CD4-positive, alpha-beta T cell treated with Interleukin-15 for 1 hour (primary cell): ENCODE measurements at regions not wholly inside any gene's neighbourhood (a gene's known extent, or its start where the extent isn't known, plus 50 kb on each side); places are given as distances from the start of the nearest gene placed in this dataset.
"Not testable (repeated sequence)": the region's sequence is repeated elsewhere in the genome, so short reads cannot be mapped to it uniquely, and the experiment has no call there.

ENCODE experiments used
- DNase-seq: peaks from one replicate; pipeline ENCODE4 v3.0.0-alpha.2; 2020

DNA sequence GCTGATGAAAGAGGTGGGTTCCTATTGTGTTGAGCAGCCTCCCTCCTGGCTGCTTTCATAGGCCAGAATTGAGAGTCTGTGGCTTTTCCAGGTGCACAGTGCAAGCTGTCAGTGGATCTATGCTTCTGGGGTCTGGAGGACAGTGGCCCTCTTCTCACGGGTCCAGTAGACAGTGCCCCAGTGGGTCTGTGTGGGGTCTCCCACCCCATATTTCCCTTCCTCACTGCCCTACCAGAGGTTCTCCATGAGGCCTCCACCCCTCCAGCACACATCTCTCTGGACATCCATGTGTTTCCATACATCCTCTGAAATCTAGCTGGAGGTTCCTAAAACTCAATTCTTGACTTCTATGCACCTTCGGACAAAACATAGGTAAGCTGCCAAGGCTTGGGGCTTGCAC, 201.2 kb downstream of the FAM43A start:
- no peak for DNase-seq

DNA sequence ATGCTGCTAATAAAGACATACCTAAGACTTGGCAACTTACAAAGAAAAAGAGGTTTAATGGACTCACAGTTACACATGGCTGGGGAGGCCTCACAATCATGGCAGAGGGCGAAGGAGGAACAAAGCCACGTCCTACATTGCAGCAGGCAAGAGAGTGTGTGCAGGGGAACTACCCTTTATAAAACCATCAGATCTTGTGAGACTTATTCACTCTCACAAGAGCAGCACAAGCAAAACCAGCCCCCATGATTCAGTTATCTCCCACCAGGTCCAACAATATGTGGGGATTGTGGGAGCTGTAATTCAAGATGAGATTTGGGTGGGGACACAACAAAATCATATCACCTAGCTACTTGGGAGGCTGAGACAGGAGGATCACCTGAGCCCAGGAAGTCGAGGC, 202.4 kb downstream of the FAM43A start:
- DNase-seq: not testable (repeated sequence)

DNA sequence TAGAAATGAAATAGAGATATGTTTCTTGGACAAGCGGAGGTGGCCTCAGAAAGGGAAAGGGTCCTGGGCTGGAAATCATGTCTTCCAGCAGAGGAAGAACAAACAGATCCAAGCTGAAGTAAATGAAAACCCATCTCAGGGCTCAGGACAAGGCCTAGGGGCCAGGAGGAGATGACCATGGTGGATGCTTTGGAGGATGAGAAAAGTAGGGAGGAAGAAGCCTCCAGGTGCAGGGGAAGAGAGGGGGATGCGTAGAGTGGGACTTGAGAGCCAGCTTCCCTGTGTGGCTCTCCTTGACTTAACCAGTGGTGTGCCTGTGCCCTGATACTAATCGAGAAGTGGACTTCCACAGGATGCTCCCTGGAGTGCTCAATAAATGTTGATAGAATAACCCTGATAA, 203.2 kb downstream of the FAM43A start:
- DNase-seq: no peak

DNA sequence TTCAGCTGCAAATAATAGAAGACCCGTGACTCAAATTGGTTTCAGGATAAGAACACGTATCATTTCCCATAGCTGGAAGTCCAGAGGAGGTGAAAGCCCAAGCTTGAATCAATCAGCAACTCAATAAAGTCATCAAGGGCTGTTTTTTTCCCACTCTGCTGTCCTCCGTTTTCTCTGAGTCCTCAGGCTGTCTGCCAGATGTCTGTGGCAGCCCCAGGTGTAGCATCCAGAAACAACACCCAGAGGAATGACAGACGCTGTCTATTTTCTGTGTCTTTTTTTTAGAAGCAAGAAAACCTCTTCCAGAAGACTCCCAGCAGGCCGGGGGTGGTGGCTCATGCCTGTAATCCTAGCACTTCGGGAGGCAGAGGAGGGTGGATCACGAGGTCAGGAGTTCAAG, 204.4 kb downstream of the FAM43A start:
- no peak for DNase-seq

DNA sequence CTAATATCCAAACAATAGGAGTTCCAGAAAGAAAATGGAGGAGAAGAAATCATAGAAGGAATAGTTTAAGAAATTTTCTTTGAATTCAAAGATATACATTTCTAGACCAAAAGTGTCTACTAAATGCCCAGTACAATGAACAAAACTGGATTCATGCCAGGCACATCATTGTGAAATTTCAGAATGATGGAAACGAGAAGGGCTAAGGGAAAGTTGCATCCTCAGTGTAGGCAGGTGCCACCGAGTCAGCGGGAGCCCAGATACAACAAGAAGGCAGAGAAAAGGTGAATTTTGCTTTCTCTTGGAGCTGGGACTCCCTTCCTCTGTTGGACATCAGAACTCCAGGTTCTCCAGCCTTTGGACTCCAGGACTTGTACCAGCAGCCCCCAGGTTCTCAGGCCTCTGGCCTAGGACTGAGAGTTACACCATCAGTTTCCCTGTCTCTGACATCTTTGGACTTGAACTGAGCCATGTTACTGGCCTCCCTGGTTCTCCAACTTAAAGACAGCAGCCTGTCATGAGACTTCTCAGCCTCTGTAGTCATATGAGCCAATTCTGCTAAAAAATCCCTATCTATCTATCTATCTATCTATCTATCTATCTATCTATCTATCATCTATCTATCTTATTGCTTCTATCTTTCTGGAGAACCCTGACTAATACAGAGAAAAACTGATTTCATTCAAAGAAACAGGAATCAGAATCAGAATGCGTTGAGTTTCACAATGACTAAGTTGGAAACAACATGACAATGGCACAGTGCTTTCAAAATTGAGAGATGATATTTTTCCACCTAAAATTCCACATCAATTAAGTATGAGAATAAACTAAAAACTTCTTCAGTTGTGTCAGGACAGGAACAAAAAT, 207.7 kb downstream of the FAM43A start:
- DNase-seq: no peak

DNA sequence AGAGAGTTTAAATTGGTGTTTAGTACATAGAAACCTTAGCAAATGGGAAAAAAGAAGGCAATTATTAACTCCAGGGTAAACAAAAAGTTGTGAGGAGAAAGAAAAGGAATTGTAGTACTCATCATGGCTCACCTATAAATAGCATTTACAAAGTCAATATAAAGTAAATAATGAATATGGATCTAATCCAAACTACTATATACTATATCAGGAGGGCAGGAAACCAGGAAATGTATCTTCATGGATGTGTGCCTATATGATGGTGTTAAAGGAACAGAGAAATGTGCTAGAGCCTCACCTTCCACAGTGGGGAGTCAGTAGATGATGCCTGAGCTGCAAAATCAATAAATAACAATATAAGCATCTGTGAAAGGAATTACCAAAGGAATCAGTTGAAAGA, 208.9 kb downstream of the FAM43A start:
- no peak for DNase-seq

DNA sequence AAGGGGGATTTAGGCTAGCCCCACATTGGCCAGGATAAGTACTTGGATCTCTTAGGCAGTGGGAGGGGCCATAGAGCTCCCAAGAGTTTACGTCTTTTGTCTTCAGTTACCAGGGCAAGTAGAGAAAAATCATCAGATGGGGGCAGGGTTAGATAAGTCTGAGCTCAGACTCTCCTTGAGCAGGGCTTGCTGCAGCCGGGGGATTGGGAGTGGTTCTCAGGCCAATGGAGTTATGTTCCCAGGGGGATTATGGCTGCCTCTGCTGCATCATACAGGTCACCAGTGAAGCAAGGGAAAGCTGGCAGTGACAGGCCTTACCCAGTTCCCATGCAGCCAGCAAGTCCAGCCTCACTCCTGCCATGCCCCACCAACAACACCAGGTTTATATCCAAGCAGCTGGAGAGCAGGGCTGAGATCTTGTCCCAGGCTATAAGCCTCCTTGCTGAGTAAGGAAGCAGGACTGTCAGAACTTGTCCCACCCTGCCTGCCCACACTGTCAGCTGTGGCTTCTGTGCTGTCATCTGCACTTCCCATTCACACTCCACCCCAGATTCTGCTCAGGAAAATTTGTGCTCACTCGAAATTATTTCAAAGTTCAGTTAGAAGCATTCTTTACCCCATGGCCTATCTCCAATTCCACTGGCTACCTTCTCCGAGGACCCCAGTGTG, 215.3 kb downstream of the FAM43A start:
- no peak for DNase-seq

DNA sequence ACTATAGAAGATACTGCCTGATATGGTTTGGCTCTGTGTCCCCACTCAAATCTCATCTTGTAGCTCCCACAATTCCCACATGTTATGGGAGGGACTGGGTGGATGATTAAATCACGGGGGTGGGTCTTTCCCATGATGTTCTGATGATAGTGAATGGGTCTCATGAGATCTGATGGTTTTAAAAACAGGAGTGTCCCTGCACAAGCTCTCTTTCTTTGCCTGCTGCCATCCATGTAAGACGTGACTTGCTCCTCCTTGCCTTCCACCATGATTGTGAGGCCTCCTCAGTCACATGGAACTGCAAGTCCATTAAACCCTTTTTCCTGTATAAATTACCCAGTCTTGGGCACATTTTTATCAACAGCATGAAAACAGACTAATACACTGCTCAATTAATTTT, 217.8 kb downstream of the FAM43A start:
- DNase-seq: not testable (repeated sequence)

DNA sequence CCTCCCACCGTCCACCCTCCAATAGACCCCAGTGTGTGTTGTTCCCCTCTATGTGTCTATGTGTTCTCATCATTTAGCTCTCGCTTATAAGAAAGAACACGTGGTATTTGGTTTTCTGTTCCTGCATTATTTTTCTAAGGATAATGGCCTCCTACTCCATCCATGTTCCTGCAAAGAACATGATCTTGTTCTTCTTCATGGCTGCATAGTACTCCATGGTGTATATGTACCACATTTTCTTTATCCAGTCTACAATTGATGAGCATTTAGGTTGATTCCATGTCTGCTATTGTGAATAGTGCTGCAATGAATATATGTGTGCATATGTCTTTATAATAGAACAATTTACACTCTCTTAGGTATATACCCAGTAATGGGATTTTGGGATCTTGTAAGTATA, 219.3 kb downstream of the FAM43A start:
- DNase-seq: not testable (repeated sequence)

DNA sequence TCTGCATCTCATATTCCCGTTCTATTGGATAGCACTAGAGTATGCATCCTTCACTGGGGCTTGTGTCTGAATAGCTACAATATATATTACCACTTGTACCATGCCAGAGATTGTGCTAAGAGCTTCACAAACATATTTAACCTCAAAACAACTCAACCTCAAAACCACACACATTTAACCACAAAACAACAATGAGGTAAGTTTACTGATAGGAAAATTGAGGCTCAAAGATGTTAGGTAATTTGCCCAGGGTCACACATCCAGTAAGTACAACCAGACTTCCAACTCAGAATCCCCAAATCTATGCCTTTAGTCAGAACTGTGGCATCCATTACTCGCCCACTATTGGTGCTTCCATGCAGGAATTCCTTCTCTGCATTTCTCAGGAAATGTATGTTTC, 220.0 kb downstream of the FAM43A start:
- no peak for DNase-seq

DNA sequence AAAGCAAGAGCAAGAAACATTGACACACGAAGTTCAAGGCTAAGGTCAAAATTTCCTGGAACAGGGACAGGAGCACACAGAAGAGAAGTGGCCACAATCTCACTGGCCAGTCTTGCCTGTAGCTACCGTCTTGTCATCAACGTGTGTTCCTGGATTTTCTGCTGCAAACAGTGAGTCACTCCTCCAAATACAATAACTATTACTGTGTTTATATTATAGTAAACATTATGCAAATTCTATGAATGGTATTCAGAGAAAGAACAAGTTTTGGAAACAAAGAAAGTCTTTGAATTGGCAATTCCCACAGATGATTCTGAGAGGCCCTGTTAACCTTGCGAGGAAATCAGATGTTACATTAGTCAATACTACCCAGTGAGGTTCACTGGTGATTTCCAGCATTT, 220.5 kb downstream of the FAM43A start:
- DNase-seq: no peak

DNA sequence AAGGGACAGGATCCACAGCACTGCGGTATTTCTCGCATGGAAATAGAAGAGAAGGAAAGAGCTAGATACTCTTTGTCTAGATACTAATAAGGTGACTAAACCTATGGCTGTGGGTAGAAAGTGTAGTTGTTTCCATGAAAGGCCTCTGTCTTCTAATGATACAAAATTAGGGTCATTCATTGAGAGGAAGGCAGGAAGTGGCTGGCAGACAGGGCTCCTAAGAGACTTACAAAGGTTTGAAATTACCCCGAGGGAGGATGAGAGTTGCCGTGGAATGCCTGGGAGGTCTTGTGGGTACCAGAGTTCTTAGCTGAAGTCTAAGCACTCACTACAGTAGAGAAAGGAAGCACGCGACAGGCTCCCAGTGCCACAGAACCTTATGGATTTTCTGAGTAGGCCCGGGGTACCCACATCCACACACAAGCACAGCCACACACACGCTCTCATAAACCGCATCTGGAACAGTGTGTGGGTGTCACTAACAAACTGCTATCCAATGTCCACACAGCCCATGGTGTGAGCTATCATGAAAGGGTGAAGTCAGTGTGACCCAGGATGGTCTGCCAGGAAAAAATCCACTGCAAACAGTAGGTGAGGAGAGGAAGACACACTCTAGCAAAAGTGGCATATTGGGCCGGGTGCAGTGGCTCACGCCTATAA, 221.4 kb downstream of the FAM43A start:
- no peak for DNase-seq

DNA sequence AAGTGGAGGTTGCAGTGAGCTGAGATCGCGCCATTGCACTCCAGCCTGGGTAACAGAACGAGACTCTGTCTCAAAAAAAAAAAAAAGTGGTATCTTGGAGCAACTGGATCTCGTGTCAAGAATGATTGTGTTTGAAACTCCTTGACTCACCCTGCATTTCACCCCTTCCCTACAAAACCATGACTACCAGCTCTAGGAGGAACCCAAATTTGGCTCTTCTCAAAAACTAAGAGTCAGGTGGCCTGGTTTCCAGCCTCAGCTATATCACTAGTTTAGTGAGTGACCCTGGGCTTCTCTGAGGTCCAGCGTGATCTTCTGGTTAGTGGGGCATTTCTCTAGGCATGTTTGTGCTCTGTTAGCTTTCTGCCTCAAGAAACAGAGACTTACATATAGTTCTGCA, 222.1 kb downstream of the FAM43A start:
- no peak for DNase-seq

DNA sequence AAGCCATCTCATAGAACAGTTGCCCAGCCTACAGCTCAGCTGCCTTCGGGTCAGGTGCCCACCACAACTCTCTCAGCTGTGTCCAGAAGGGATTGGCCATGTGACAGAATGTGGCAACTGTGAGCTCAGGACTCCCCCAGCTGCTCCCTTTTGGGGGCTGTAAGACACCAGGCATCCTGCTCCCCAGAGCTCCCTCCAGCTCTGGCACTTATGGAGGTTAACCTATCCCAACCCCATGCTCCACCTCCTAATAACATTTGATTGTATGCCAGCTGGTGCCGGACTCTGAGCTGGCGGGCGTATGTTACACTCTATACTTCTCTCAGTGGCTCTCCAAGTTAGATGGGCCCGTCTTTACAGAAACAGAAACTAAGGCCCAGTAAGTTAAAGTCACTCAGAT, 222.8 kb downstream of the FAM43A start:
- no peak for DNase-seq

DNA sequence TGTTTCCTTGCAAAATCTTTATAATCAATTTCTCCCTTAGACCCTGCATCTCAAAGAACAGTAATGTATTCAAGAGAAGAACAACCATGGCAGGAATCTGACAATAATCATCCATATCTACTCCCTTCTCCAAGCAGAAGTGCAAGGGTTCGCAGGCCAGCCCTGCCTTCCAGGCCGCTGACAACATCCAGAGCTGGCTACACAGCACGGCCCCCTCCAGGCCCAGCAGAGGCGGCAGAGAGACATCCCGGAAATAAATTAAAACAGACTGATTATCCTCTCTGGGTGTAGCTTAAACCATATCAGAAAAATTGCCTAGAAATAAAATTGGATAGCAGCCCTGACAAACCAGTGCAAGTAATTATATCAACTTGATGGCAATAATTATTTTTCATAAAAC, 223.3 kb downstream of the FAM43A start:
- no peak for DNase-seq

DNA sequence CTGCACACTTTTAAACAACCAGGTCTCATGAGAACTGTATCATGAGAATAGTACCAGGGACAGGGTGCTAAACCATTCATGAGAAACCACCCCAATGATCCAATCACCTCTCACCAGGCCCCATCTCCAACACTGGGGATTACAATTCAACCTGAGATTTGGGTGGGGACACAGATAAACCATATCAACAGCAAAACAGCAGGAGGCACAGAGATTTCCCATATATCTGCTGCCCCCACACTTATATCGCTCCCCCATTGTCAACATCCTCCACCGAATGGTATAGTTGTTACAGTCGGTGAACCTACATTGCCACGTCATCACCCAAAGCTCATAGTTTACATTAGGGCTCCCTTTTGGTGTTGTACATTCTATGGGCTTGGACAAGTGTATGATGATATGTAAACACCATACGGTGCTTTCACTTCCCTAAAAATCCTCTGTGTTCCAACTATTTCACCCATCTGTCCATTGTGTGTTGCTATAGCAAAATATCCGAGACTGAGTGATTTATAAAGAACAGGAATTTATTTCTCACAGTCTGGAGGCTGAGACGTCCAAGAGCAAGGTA, 224.8 kb downstream of the FAM43A start:
- no peak for DNase-seq

DNA sequence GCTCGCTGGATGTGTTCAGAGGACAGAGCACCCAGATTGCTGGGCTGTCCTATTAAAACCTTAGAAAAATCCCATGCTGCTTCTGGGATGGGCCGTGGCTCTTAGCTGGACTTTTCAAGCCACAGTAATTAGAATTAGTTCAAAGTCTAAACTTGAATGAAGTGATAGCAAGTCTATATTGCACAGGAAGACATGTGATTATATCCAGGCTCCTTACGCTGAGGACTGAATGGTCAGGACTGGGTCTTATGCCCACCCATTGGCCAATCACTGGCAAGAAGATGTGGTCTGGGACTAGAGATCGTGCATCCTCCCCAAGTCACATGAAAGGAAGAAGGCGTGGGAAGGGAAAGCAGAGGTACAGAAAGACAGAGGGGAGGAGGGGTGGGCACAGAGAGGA, 227.6 kb downstream of the FAM43A start:
- DNase-seq: no peak

DNA sequence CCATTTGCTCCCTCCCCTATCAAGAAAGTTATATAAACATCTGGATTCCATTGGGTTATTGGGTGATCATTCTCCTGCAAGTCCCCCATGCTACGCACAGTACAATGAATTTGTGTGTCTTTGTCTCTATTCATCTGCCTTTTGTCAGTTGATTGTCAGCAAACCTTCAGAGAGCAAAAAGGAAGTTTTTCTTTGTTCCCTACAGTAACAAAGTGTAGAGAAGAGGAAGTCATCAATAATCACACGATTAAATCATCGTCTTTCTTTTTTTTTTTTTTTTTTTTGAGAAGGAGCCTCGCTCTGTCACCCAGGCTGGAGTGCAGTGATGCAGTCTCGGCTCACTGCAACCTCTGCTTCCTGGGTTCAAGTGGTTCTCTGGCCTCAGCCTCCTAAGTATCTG, 239.2 kb downstream of the FAM43A start:
- DNase-seq: not testable (repeated sequence)

DNA sequence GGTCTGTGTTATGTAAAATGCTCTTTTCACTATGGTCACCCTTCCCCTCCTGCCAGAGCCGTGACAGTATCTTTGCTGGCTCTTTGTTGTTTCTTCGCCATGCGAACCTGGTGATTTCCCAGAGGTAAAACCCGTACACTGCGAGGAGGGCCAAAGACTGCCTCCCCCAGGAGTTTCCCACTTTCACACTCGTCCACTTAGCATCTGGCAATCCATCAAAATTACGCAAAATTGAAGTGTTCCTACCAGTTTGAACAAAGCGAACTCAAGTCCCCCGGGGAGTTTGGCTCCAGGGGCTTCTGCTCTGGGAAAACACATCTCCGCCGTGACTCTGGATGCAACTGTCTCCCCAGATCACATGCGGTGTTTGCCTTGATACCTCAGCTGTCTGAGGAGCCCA, 239.9 kb downstream of the FAM43A start:
- no peak for DNase-seq

DNA sequence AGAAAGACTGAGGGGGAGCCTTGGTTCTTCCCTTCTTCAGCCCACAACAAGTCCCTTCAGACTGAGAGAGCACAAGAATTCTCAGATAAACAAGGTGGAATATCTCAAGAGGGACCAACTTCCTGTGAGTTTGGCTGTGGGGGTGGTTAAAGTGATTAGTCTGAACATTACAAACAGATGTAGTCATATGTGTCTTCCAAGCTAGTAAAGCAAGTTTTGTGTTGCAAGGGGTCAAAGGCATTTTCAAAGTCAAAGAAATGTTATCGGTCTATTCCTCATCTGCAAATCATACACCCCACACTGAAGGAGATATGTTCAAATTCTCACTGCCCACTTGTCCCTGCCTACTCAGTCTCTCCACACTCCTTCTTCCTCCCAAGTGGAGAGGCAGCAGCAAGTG, 242.5 kb downstream of the FAM43A start:
- DNase-seq: no peak

DNA sequence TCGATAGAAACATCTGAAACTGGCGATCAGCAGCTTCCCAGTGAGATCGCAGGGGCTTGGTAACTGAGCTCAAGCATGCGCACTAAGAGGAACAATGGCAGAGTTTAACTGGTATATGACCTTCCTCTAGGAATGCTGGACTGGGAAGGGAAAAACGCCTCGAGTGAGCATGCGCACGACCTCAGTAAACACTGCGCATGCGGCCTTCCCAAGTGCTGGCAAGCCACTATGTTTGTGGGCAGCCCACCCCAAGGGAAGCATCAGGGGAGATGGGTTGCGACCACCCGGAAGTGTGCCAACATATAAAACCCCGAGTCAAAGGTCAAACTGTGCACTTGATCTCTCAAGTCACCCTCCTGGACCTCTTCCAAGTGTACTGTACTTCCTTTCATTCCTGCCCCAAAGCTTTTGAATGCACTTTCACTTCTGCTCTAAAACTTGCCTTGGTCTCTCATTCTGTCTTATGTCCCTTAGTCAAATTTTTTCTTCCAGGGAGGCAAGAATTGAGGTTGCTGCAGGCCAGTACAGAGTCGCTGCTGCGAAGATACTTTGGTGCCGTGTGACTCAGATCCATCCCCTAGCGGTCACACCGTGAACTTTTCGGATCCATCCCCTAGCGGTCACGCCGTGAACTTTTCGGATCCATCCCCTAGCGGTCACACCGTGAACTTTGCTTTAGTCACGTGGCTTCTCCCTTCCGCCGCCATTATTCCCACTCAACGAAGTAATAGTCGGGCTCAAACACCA, 243.3 kb downstream of the FAM43A start:
- DNase-seq: no peak

DNA sequence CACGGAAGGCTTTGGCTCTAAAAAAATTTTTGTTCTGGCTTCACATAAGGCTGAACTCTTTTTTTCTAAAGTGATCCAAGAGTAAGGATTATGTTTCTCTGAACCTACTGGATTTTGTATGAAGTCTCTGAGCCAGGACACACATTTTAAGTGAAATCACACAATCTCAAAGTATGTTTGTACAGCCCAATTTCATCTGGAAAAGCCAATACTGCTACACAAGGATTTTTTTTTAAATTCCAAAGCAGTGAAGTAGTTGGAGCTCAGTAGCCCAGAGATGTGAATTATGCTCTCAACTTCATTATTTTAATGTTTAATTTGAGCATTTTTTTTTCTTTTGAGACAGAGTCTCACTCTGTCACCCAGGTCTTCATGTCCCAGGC, 243.9 kb downstream of the FAM43A start:
- DNase-seq: no peak
